GM04503 (cell line): ENCODE measurements at regions not wholly inside any gene's neighbourhood (a gene's known extent, or its start where the extent isn't known, plus 50 kb on each side); places are given as distances from the start of the nearest gene placed in this dataset.

ENCODE experiments used
- DNase-seq: peaks from one replicate; pipeline ENCODE4 v3.0.0-alpha.2; 2012; ENCODE audit warnings: low read depth

DNA sequence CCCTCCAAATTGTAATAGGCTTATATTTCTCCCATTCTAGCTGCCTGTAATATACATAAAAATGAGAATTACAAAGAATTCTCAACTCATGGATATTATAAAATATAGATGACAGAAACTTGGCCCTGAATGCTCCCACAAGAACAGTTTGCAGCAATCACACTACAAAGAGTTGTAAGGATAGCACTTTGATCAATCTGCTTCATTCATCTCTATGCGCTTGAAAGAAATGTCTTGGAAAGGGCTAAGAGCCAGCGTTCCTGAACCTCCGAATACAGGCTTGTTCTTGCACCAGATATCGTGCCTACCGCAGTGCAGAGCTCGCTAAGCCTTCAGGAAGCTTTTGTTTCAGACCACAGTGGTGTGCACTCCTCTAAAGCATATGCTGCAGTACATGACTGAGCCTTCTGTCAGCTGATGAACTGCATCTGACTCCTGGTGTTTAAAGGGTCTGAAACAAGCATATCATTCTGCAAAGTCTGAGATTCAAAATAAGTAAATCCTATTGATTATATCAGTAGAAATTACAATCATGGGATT is 417.6 kb upstream of the ZFP42 start:
- no peak for DNase-seq

- no peak for DNase-seq
These were observed 408.7 kb upstream of the ZFP42 start for GRCh38 chr4:187586892-187587291.

DNA sequence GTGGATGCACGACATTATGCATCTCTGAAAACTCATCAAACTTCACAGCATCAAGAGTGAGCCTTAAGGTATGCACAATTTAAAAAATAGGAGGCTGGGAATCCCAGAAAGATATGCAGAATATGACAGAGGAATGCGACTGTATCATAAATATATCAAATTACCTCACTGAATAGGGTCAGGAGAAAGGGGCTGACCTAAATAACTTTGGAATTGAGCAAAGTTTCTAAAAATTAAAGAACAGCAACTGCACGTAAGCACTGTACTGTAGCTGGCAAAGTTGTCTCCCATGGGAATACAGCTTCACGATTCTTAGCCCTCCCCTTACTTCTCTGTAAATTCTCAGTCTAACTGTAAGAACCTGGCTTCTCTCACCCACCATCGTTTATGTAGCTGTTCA is 397.4 kb upstream of the ZFP42 start:
- no peak for DNase-seq

- DNase-seq = peak; percentile 56
These were observed 393.1 kb upstream of the ZFP42 start for GRCh38 chr4:187602339-187603092.

GRCh38 chr4:187603093-187604025 is 392.2 kb upstream of the ZFP42 start:
- DNase-seq = peak; percentile 98

GRCh38 chr4:187604984-187605383 is 390.6 kb upstream of the ZFP42 start:
- no peak for DNase-seq

DNA sequence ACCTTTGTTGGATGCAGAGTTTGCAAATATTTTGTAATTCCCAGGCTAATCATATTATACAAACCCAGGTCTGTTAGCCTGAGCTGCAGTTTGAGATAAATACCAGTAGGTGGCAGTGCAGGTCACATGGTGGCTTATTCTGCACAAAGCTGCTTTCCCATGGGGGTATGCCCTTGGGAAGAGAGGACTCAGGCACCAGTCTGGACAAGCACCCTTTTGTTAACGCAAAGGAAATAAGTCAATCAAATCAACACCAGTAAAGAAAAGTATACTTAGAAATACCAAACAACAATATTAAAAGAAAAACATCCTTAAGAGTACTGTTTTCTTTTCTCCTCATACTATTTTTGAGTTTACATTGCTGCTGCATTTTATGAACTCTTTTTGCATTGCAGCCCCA is 389.0 kb upstream of the ZFP42 start:
- no peak for DNase-seq

DNA sequence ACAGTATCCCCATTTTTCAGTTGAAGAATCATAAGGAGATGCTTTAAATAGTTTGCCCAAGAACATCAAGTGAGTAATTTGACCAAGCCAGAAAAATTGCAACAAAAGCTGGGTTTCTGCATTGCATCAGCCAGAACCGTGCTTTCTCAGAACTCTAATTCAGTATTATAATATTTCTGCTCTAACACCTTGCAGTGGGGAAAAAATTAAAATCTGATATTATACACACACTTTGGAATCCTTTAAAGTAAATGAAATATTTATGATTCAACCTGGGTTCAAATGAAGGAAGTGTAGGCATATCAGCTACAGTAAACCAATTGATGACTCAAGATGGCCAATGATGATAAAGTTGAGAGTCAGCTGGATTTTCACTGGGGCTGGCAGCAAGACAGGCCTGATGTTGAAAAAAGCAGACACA is 387.6 kb upstream of the ZFP42 start:
- peak; percentile 37 for DNase-seq

GRCh38 chr4:187612301-187612700 is 383.3 kb upstream of the ZFP42 start:
- no peak for DNase-seq

- no peak for DNase-seq
These were observed 382.3 kb upstream of the ZFP42 start for GRCh38 chr4:187613089-187613839.

GRCh38 chr4:187615972-187616371 is 379.6 kb upstream of the ZFP42 start:
- no peak for DNase-seq

DNA sequence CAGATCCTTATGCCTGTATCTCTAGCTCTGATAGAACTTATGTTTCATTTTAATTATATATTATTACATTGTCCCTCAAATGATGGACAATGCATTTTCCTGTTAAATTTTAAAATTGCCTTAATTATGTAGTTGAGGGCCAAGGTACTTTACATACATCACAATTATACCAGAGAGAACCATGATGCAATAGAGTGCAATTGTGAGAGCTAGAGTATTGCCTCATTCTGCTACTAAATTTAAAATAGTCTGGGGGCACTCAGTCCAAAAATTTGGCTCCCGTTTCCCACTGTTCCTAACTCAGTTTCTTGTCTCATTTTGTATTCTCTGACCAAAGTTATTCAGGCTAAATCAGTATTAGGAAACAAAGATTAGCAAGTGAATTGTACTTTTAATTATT is 378.5 kb upstream of the ZFP42 start:
- no peak for DNase-seq

DNA sequence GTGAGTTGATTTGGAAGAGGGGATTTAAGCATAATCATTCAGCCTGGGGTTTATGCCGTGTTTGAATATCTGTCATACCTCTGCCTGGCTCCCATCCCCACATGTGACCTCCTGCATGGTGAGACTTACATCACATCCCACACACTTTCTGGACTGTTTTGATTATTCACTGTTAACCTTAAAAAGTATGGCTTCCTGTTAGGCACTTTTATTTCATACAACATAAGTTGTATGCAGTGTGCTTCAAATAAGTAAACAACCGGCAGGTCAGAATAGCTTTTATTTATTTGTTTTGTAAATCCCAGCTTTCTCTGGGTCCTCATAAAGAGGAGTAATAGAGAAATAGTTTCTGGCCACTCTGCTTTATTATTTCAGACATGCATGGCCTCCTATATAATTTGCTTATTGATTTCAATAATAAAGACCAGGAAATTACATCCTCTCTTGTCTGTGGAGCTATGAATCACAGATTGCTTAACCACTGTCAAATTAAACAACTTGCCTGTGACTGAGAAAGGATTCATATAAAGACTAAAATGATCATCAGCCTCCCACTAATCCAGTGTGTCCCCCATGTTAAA is 376.8 kb upstream of the ZFP42 start:
- no peak for DNase-seq

DNA sequence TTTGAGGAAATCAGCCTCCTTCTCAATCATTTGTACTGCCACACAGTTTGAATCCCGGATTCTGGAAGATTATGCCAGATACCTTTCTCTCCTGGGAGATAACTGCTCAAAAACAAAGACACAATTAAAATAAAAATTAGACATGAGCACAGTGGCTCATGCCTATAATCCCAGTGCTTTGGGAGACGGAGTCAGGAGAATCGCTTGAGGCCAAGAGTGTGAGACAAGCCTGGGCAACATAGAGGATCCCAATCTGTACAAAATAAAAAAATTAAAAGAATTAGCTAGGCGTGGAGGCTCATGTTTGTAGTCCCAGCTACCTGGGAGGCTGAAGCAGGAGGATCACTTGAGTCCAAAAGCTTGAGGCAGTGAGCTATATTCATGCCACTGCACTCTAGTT is 376.3 kb upstream of the ZFP42 start:
- no peak for DNase-seq

- DNase-seq = no peak
These were observed 363.1 kb upstream of the ZFP42 start for GRCh38 chr4:187632260-187632995.

- DNase-seq = no peak
These were observed 362.3 kb upstream of the ZFP42 start for GRCh38 chr4:187633245-187633644.

GRCh38 chr4:187656959-187657358 is 338.6 kb upstream of the ZFP42 start:
- peak; percentile 27 for DNase-seq

GRCh38 chr4:187663076-187663475 is 332.5 kb upstream of the ZFP42 start:
- no peak for DNase-seq

DNA sequence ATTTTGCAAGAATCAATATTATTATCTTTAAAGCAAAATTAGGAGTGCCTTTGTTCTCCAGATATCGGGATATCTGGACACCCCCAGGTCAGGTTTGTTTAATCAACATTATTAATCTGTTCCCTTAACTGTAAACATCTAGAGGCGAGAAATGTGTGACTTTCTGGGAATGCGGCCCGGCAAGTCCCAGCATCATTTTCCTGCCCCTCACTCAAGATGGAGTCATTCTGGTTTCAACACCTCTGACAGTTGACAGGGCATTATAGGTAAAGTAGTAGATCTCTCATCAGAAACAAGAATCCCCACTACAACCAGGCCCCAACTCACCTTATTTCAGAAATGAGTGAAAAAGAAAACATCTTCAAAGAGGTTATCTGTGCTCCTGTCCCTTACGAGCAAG is 331.6 kb upstream of the ZFP42 start:
- DNase-seq = no peak

- no peak for DNase-seq
These were observed 330.5 kb upstream of the ZFP42 start for GRCh38 chr4:187665086-187665485.

DNA sequence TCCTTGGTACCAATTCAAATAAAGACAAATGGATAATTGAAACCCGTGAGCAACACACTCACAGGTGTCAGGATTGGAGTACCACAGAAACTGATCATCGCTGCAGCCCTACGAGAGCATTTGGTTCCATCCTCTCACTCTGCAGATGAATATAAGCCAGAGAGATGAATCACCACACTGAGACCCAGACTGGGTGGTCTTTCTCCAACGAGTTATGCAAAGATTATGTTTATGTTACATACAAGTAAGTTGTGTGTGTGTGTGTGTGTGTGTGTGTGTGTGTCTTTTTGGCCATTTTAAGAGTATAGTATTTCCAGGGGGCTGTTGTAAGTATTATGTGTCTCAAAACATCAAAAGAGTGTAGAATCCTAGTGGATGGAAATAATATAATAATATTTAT is 329.5 kb upstream of the ZFP42 start:
- DNase-seq = no peak
